ENCODE measurements at regions not wholly inside any gene's neighbourhood (a gene's known extent, or its start where the extent isn't known, plus 50 kb on each side); places are given as distances from the start of the nearest gene placed in this dataset.
A peak's percentile ranks its signal among the peaks of the same experiment; 100 is the strongest.

DNA sequence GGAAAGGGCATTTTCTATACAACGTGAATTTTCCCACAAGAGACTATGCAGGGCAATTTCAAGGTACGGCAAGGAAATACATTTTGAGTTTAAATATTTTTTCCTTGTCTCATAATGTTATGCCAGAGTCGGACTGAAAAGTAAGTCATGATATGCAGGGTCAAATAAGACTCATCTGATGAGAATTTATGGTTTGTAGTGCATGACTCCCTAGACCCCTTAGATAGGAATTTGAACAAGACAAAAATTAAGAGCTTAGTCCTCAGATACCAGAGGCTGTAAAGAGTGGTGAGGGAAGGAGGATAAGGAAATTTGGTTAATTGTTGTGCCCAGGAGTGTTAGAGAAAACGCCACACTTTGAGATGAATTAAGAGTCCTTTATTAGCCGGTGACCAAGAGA lies 616.6 kb downstream of the XPNPEP1 start:
- Mint-ChIP-seq H3K36me3 (ENCODE audit: low read depth) (no peaks in the 10 kb centered on the region), H3K9me3 (no peaks in the 10 kb centered on the region), H3K4me1 (peaks cover 3% of the 10 kb centered on the region; the same call in 2 of the 3 replicates), H3K4me3 (no peak overlapping the region), H3K27me3 (ENCODE audit: insufficient read depth, low read depth, poor library complexity) (no peaks in the 10 kb centered on the region), H3K27ac (no peak overlapping the region)
- Histone ChIP-seq H3K36me3 (ENCODE audit: insufficient read depth) (no peaks in the 10 kb centered on the region), H3K27ac (ENCODE audit: low read depth) (no peak overlapping the region), H3K9me2 (ENCODE audit: insufficient read depth) (peaks cover 8% of the 10 kb centered on the region; the same call in 1 of the 2 replicates), H3F3A (replicated peaks; ENCODE audit: low read depth) (no peaks in the 10 kb centered on the region), H3K27me3 (ENCODE audit: insufficient read depth) (no peaks in the 10 kb centered on the region), H3K4me1 (ENCODE audit: insufficient read depth) (peaks cover 7% of the 10 kb centered on the region; the same call in 1 of the 2 replicates), H2AFZ (peak overlapping the region; percentile 45; the same call in 1 of the 2 replicates), H3K4me2 (no peak overlapping the region), H4K20me1 (replicated peaks; ENCODE audit: insufficient read depth) (no peaks in the 10 kb centered on the region), H3K4me3 (no peak overlapping the region), H3K79me2 (replicated peaks; ENCODE audit: insufficient read depth) (no peaks in the 10 kb centered on the region)
- no peak for ATAC-seq
- DNase-seq (ENCODE audit: low spot score) = no peak
- TF ChIP-seq, protein P1, sequence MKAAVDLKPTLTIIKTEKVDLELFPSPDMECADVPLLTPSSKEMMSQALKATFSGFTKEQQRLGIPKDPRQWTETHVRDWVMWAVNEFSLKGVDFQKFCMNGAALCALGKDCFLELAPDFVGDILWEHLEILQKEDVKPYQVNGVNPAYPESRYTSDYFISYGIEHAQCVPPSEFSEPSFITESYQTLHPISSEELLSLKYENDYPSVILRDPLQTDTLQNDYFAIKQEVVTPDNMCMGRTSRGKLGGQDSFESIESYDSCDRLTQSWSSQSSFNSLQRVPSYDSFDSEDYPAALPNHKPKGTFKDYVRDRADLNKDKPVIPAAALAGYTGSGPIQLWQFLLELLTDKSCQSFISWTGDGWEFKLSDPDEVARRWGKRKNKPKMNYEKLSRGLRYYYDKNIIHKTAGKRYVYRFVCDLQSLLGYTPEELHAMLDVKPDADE (IDR thresholded peaks at IDR 0.05) = no peak
- TF ChIP-seq, protein P2, sequence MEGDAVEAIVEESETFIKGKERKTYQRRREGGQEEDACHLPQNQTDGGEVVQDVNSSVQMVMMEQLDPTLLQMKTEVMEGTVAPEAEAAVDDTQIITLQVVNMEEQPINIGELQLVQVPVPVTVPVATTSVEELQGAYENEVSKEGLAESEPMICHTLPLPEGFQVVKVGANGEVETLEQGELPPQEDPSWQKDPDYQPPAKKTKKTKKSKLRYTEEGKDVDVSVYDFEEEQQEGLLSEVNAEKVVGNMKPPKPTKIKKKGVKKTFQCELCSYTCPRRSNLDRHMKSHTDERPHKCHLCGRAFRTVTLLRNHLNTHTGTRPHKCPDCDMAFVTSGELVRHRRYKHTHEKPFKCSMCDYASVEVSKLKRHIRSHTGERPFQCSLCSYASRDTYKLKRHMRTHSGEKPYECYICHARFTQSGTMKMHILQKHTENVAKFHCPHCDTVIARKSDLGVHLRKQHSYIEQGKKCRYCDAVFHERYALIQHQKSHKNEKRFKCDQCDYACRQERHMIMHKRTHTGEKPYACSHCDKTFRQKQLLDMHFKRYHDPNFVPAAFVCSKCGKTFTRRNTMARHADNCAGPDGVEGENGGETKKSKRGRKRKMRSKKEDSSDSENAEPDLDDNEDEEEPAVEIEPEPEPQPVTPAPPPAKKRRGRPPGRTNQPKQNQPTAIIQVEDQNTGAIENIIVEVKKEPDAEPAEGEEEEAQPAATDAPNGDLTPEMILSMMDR (conservative IDR thresholded peaks at IDR 0.05; ENCODE audit: low read depth in 2 of 2) = no peak
- TF ChIP-seq STAT1 (IDR thresholded peaks at IDR 0.05; ENCODE audit: unreplicated experiment) (no peak), ZNF114 (CRISPR knock-in tag; IDR thresholded peaks at IDR 0.05) (no peak), EZH2phosphoT487 (IDR thresholded peaks at IDR 0.05; ENCODE audit: unreplicated experiment) (no peak), CREB1 (CRISPR knock-in tag; IDR thresholded peaks at IDR 0.05; ENCODE audit: low read depth) (no peak), EZH2 (IDR thresholded peaks at IDR 0.05; ENCODE audit: low read depth, unreplicated experiment) (no peak), NANOG (IDR thresholded peaks at IDR 0.05; ENCODE audit: borderline replicate concordance) (no peak), ZNF331 (CRISPR knock-in tag; IDR thresholded peaks at IDR 0.05; ENCODE audit: low read depth) (no peak), POLR2AphosphoS5 (IDR thresholded peaks at IDR 0.05; ENCODE audit: low read depth) (no peak), JUNB (IDR thresholded peaks at IDR 0.05; ENCODE audit: unreplicated experiment) (no peak)
- TF ChIP-seq, protein P3, sequence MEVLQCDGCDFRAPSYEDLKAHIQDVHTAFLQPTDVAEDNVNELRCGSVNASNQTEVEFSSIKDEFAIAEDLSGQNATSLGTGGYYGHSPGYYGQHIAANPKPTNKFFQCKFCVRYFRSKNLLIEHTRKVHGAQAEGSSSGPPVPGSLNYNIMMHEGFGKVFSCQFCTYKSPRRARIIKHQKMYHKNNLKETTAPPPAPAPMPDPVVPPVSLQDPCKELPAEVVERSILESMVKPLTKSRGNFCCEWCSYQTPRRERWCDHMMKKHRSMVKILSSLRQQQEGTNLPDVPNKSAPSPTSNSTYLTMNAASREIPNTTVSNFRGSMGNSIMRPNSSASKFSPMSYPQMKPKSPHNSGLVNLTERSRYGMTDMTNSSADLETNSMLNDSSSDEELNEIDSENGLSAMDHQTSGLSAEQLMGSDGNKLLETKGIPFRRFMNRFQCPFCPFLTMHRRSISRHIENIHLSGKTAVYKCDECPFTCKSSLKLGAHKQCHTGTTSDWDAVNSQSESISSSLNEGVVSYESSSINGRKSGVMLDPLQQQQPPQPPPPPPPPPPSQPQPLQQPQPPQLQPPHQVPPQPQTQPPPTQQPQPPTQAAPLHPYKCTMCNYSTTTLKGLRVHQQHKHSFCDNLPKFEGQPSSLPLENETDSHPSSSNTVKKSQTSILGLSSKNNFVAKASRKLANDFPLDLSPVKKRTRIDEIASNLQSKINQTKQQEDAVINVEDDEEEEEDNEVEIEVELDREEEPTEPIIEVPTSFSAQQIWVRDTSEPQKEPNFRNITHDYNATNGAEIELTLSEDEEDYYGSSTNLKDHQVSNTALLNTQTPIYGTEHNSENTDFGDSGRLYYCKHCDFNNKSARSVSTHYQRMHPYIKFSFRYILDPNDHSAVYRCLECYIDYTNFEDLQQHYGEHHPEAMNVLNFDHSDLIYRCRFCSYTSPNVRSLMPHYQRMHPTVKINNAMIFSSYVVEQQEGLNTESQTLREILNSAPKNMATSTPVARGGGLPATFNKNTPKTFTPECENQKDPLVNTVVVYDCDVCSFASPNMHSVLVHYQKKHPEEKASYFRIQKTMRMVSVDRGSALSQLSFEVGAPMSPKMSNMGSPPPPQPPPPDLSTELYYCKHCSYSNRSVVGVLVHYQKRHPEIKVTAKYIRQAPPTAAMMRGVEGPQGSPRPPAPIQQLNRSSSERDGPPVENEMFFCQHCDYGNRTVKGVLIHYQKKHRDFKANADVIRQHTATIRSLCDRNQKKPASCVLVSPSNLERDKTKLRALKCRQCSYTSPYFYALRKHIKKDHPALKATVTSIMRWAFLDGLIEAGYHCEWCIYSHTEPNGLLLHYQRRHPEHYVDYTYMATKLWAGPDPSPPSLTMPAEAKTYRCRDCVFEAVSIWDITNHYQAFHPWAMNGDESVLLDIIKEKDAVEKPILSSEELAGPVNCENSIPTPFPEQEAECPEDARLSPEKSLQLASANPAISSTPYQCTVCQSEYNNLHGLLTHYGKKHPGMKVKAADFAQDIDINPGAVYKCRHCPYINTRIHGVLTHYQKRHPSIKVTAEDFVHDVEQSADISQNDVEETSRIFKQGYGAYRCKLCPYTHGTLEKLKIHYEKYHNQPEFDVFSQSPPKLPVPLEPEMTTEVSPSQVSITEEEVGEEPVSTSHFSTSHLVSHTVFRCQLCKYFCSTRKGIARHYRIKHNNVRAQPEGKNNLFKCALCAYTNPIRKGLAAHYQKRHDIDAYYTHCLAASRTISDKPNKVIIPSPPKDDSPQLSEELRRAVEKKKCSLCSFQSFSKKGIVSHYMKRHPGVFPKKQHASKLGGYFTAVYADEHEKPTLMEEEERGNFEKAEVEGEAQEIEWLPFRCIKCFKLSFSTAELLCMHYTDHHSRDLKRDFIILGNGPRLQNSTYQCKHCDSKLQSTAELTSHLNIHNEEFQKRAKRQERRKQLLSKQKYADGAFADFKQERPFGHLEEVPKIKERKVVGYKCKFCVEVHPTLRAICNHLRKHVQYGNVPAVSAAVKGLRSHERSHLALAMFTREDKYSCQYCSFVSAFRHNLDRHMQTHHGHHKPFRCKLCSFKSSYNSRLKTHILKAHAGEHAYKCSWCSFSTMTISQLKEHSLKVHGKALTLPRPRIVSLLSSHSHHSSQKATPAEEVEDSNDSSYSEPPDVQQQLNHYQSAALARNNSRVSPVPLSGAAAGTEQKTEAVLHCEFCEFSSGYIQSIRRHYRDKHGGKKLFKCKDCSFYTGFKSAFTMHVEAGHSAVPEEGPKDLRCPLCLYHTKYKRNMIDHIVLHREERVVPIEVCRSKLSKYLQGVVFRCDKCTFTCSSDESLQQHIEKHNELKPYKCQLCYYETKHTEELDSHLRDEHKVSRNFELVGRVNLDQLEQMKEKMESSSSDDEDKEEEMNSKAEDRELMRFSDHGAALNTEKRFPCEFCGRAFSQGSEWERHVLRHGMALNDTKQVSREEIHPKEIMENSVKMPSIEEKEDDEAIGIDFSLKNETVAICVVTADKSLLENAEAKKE (CRISPR knock-in tag; IDR thresholded peaks at IDR 0.05) = no peak
- TF ChIP-seq, protein P4, sequence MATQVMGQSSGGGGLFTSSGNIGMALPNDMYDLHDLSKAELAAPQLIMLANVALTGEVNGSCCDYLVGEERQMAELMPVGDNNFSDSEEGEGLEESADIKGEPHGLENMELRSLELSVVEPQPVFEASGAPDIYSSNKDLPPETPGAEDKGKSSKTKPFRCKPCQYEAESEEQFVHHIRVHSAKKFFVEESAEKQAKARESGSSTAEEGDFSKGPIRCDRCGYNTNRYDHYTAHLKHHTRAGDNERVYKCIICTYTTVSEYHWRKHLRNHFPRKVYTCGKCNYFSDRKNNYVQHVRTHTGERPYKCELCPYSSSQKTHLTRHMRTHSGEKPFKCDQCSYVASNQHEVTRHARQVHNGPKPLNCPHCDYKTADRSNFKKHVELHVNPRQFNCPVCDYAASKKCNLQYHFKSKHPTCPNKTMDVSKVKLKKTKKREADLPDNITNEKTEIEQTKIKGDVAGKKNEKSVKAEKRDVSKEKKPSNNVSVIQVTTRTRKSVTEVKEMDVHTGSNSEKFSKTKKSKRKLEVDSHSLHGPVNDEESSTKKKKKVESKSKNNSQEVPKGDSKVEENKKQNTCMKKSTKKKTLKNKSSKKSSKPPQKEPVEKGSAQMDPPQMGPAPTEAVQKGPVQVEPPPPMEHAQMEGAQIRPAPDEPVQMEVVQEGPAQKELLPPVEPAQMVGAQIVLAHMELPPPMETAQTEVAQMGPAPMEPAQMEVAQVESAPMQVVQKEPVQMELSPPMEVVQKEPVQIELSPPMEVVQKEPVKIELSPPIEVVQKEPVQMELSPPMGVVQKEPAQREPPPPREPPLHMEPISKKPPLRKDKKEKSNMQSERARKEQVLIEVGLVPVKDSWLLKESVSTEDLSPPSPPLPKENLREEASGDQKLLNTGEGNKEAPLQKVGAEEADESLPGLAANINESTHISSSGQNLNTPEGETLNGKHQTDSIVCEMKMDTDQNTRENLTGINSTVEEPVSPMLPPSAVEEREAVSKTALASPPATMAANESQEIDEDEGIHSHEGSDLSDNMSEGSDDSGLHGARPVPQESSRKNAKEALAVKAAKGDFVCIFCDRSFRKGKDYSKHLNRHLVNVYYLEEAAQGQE (IDR thresholded peaks at IDR 0.05; ENCODE audit: unreplicated experiment) = no peak

Measured in GM23338 (cell line).